GM18507 (cell line): ENCODE measurements at regions not wholly inside any gene's neighbourhood (a gene's known extent, or its start where the extent isn't known, plus 50 kb on each side); places are given as distances from the start of the nearest gene placed in this dataset.
"Not testable (repeated sequence)": the region's sequence is repeated elsewhere in the genome, so short reads cannot be mapped to it uniquely, and the experiment has no call there.

Experiments
- DNase-seq: peaks from one replicate; pipeline ENCODE4 v3.0.0; 2011; ENCODE audit warnings: low read depth; ENCODE audit not compliant: insufficient read length; ENCODE audit errors: extremely low spot score
- FAIRE-seq: peaks from 2 replicates; lab custom pipeline; 2011; peaks lifted over from hg19 to GRCh38; lab: Jason Lieb, UNC

DNA sequence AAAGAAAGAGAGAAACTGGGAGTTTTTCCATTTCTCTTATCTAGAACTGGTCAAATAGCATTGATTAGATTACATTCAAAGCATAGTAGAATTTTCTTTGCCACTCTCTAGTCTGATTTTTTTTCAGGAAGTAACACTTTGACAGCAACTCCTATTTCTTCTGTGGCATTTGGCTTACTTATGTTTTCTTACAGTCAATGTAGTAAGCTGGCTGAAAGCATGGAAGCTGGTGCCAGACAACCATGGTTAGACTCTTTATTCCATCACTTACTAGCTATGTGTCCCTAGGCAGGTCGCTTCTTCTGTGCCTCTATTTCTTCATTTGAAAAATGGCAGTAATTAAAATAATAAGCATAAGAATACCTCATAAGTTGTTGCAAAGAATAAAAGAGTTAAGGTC is 54.2 kb upstream of the OPRM1 start:
- DNase-seq (no peak), FAIRE-seq (no peak)

- no peak for DNase-seq
- FAIRE-seq: no peak
Observed at GRCh38 chr6:153980171-153980570, 58.9 kb upstream of the OPRM1 start.

- not testable (repeated sequence) for DNase-seq, FAIRE-seq
Observed at GRCh38 chr6:153978911-153979548, 60.0 kb upstream of the OPRM1 start.

GRCh38 chr6:153976921-153977693 is 61.9 kb upstream of the OPRM1 start:
- no peak for DNase-seq
- FAIRE-seq: no peak

DNA sequence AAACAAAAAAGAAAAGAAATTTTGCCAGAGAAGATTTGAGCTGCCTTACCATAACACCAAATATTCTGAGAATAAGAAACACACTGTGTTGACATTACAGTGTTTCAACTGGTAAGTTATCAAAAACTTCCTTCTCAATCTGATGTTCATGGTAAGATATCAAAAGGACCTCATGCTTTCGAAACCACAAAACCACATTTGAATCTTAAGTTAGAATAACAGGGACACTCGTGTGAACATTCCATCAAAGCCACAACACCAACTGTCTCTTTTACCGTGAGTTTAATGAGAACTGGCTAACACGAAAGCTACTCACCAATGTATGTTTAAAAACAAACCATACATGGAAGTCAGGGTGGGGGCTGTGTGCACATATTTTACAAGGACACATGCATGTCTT is 73.0 kb upstream of the OPRM1 start:
- DNase-seq: no peak
- no peak for FAIRE-seq

DNA sequence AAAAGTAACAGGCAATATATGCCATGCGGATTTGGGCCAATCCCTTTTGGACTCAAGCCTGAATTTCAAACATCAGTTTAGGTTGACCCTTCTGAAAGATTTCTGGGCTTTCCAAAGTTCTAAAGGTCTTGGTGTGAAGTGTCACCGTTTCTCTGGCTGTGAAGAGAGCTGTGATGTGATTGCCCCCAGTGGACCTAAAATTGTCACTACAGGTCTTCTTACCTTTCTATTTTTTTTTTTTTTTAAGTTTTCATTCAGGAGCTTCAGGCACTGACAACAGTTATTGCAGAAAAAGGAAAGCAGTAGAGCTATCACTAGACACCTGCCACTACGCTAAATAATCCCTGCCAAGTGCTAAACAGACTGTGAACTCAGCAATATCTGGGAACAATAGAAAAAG is 75.7 kb upstream of the OPRM1 start:
- no peak for FAIRE-seq
- DNase-seq: no peak

DNA sequence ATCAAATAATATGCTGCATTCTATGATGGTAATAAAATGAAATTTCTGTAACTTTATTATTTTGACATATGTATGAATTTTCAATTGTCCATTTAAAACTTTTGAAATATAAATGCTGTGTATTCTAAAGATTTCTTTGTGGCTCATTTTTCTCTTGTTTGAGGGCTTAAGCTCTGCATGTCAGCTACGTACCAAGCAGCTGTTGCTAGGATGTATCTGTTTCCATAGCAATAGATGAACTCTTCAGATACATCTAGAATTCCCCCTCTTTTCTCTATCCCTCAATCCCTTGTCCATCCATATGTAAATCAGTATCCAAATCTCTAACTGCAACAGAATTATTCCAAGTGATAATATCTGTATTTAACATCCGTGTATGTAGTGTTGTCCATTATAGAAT is 76.5 kb upstream of the OPRM1 start:
- DNase-seq: no peak
- FAIRE-seq: no peak

DNA sequence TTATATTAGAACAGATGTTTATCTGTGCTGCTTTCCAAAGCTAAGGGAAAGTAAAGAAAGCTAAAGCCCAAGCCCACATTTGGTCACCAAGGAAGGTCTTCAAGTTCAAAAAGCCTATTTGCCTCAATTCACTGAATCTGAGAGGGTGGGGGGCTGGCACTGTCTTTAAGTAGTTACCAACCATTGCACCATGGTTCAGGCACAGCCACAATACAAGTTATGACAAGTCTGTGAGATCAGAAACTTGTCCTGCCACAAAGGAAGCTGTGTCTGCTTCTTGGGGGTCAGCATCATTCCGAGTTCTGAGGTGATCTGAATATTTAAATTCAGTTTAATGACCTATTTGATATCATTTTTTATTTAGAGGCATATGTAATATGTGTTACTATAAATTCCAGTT is 78.3 kb upstream of the OPRM1 start:
- FAIRE-seq (no peak), DNase-seq (no peak)

DNA sequence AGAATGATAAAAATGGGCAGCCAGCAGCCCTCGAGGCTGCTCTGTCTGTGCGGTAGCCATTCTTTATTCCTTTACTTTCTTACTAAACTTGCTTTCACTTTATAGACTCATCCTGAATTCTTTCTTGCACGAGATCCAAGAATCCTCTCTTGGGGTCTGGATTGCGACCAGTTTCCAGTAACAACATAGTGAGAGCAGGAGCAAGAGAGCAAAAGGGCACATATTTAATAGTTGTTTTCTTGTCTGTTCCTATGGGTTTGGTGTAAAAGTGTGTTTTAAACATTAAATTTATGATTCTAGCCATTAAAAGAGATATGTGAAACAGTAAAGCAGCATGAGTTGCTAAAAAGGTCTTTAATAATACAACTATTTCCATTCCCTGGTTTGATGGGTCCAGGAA is 78.8 kb upstream of the OPRM1 start:
- DNase-seq (no peak), FAIRE-seq (no peak)

GRCh38 chr6:153959276-153959675 is 79.8 kb upstream of the OPRM1 start:
- DNase-seq (no peak), FAIRE-seq (no peak)

DNA sequence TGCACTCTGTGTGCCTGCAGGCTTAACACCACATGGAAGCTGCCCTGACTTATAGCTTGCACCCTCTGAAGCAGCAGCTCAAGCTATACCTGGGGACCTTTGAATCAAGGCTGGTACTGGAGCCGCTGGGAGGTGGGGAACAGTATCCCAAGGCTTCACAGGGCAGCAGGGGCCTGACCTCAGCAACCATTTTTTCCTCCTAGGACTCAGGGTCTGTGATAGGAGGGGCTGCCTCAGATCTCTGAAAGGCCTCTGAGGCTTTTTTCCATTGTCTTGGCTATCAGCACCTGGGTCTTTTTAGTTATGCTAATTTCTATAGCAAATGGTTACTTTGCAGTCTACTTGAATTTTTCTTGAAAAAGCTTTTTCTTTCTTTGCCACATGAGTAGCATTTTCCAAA is 80.2 kb upstream of the OPRM1 start:
- no peak for DNase-seq
- FAIRE-seq: no peak

GRCh38 chr6:153957394-153957793 is 81.6 kb upstream of the OPRM1 start:
- no peak for DNase-seq

GRCh38 chr6:153956808-153957207 is 82.2 kb upstream of the OPRM1 start:
- FAIRE-seq: no peak
- DNase-seq: no peak

More at GRCh38 chr6:153957394-153957793, 81.6 kb upstream of the OPRM1 start:
- FAIRE-seq: peak; percentile 84

DNA sequence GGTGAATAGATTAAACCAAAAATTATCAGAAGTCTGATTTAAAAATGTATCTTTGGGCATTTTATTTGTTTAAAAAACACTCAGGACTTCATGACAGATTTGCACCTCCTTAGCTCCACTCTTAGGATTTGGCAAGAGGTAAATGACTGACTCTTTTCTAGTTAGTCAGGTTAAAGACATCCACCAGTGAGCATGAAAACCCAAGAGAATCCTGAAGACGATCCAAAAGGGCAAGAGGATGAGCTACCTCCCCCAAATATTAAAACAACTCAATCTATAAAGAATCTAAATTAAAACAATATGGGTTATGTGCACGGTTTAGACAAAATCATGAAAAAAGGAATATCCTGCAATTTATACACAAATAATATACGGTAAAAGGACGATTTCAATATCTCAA is 89.4 kb upstream of the OPRM1 start:
- no peak for FAIRE-seq
- no peak for DNase-seq

DNA sequence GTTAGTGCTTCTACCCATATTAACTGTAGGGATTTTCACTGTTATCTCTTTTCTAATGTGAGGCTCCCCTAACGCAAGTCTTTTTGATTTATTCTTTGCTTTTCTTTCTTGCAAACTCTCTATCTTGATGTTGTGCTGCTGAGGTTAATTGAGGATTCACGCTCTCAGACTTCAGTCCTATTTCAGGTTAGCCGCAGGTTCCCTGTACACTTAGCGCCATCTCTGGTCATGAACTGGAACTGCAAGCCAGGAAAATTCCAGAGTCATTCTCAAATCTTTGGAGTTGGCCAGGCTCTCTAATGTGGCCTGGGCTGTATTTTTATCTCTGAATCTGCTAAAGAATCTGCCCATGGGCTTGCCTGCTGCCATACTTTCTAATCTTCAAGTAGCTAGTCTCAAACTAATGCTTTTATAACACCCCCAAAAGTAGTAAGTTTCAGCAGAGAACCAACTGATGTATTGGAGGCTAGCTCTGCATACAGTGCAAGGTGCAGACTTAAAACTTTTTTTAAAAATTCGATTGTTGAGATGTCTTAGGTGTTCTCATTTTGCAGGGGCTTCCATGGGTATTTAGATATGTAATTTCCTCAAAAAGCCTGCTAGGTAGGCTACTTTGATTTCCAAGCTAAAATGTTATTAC is 91.1 kb upstream of the OPRM1 start:
- FAIRE-seq (peak; percentile 78), DNase-seq (no peak)

DNA sequence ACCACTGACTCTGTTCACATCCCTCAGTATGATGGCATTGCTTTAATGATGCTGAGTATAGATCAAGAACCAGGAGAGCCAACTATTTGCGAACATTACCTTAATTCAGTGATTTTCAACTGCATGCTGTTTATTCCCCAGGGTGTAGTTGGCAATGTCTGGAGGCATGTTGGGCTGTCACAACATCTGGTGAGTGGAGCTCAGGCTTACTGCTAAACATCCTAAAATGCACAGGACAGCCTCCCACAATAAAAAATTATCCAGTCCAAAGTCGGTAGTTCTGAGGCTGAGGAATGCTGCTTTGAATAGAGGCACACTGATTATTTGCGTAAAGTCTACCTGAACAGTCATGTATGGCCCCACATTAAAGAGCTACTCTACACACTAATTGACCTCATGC is 94.8 kb upstream of the OPRM1 start:
- FAIRE-seq (no peak), DNase-seq (no peak)

GRCh38 chr6:153942361-153942760 is 96.7 kb upstream of the OPRM1 start:
- DNase-seq (no peak), FAIRE-seq (no peak)

- DNase-seq: no peak
- no peak for FAIRE-seq
Observed at GRCh38 chr6:153941768-153942167, 97.3 kb upstream of the OPRM1 start.

DNA sequence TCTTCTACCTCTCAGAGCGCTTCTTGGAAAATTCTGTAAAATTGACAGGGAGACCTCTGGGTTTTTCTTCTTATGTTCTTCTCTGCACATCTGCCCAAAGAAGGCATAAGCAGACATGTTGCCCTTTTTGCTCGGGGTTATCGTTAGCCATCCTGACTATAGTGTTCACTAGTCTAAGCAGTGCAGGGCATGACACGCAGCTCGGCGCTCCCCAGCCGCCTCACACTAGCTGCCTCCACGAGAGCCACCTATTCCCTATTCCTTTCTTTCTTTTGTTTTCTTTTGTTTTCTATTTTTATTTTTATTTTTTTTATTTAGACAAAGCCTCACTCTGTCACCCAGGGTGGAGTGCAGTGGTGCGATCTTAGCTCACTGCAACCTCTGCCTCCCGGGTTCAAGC is 100.2 kb upstream of the OPRM1 start:
- FAIRE-seq (no peak), DNase-seq (no peak)

DNA sequence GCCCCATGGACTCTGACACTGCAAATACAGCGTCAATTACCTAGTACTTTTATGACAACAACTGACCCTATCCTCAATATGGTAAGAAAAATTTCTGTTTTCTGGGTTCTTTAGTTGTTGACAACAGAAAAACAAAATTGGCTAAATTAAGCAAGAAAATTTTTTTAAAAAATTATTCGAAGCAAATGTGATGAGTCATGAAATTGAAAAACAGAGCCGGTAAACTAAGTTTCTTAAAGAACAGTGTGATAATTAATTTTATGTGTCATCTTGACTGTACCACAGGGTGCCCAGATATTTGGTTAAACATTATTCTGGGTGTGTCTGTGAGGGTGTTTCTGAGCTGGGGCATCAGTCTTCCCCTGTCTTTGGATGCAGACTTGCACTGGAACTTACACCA is 107.6 kb upstream of the OPRM1 start:
- FAIRE-seq (no peak), DNase-seq (no peak)

DNA sequence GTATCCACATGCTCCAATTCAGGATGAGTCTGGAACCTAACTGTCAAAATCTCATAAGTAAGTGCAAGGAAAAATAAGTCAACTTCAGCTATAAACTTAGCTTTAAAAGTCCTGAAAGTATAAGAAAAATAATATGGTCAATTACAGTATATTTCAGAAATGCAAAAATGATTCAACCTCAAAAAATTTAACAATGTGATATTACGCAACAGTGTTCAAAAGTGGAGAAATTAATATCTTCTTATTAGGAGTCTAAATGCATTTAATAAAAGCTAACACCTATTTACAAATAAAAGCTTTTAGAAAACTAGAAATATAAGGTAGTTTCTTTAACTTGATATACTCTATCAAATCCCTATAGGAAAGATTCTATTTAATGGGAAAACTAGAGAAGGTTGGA is 111.2 kb upstream of the OPRM1 start:
- DNase-seq (no peak), FAIRE-seq (no peak)
